Mesenchymal stem cell (in vitro differentiated cells and primary cell): ENCODE measurements at regions not wholly inside any gene's neighbourhood (a gene's known extent, or its start where the extent isn't known, plus 50 kb on each side); places are given as distances from the start of the nearest gene placed in this dataset.

Experiments used
- DNase-seq: peaks from one replicate; pipeline ENCODE4 v3.0.0-alpha.2; 2013
- H2AFZ ChIP-seq: one replicate; pipeline ENCODE4 v1.6.1; 2013; ENCODE audit warnings: low read depth, mild to moderate bottlenecking, control low read depth, inconsistent platforms, low read length, moderate library complexity
- H2AK5ac ChIP-seq: 2 replicates; pipeline ENCODE4 v1.6.1; 2013; ENCODE audit warnings: low read length, moderate library complexity, mild to moderate bottlenecking, inconsistent platforms; ENCODE audit not compliant: severe bottlenecking
- H2BK120ac ChIP-seq: one replicate; pipeline ENCODE4 v1.6.1; 2013; ENCODE audit warnings: low read depth, mild to moderate bottlenecking, inconsistent platforms, low read length, moderate library complexity
- H2BK12ac ChIP-seq, 2 experiments: one replicate each; pipeline ENCODE4 v1.6.1; 2013; ENCODE audit warnings: inconsistent platforms in 2 of 2, low read length in 2 of 2, mild to moderate bottlenecking in 2 of 2, moderate library complexity in 2 of 2, control low read depth in 1 of 2
- H2BK15ac ChIP-seq: one replicate; pipeline ENCODE4 v1.6.1; 2013; ENCODE audit warnings: mild to moderate bottlenecking, low read depth, inconsistent platforms; ENCODE audit not compliant: poor library complexity, severe bottlenecking
- H2BK5ac ChIP-seq: 2 replicates; pipeline ENCODE4 v1.6.1; 2013; ENCODE audit warnings: low read depth, mild to moderate bottlenecking, low read length, control low read depth, inconsistent platforms; ENCODE audit not compliant: poor library complexity, severe bottlenecking
- H3K14ac ChIP-seq, 2 experiments: one replicate each; pipeline ENCODE4 v1.6.1; 2013; ENCODE audit warnings: inconsistent platforms in 2 of 2, low read length in 2 of 2, control low read depth in 1 of 2, mild to moderate bottlenecking in 1 of 2, moderate library complexity in 1 of 2
- H3K18ac ChIP-seq, 2 experiments: one replicate each; pipeline ENCODE4 v1.6.1; 2013; ENCODE audit warnings: inconsistent platforms in 2 of 2, low read length in 2 of 2, control low read depth in 1 of 2, low read depth in 1 of 2, mild to moderate bottlenecking in 1 of 2
- H3K23ac ChIP-seq, 2 experiments: one replicate each; pipeline ENCODE4 v1.6.1; 2013; ENCODE audit warnings: inconsistent platforms in 2 of 2, low read length in 2 of 2, mild to moderate bottlenecking in 2 of 2, moderate library complexity in 2 of 2, control low read depth in 1 of 2
- H3K27ac ChIP-seq: 2 replicates; pipeline ENCODE4 v1.5.1; 2013; ENCODE audit warnings: mild to moderate bottlenecking, moderate library complexity, low read length, control low read depth, inconsistent platforms; ENCODE audit not compliant: poor library complexity, severe bottlenecking
- H3K27me3 ChIP-seq, 2 experiments: 2 replicates each; pipeline versions ENCODE4 v1.6.1 to v1.7.0; 2013; ENCODE audit warnings: low read length in 2 of 2, mild to moderate bottlenecking in 2 of 2, moderate library complexity in 2 of 2, control low read depth in 1 of 2, inconsistent platforms in 1 of 2; ENCODE audit not compliant: control insufficient read depth in 1 of 2, insufficient read depth in 1 of 2
- H3K36me3 ChIP-seq, 2 experiments: 2 replicates each; pipeline versions ENCODE4 v1.6.1 to v1.7.0; 2013; ENCODE audit warnings: low read length in 2 of 2, control low read depth in 1 of 2, inconsistent platforms in 1 of 2, low read depth in 1 of 2, mild to moderate bottlenecking in 1 of 2; ENCODE audit not compliant: insufficient read depth in 2 of 2, control insufficient read depth in 1 of 2
- H3K4ac ChIP-seq, 2 experiments: one replicate each; pipeline ENCODE4 v1.6.1; 2013; ENCODE audit warnings: inconsistent platforms in 2 of 2, low read length in 2 of 2, mild to moderate bottlenecking in 2 of 2, moderate library complexity in 2 of 2, control low read depth in 1 of 2, low read depth in 1 of 2
- H3K4me1 ChIP-seq: 2 replicates; pipeline ENCODE4 v1.6.1; 2013; ENCODE audit warnings: low read depth, low read length, control low read depth; ENCODE audit not compliant: control insufficient read depth, insufficient read depth
- H3K4me2 ChIP-seq: 2 replicates; pipeline ENCODE4 v1.6.1; 2013; ENCODE audit warnings: low read length, mild to moderate bottlenecking, inconsistent platforms; ENCODE audit not compliant: poor library complexity, severe bottlenecking
- H3K4me3 ChIP-seq, 2 experiments: 2 replicates each; pipeline versions ENCODE4 v1.5.1 to v1.7.0; 2013; ENCODE audit warnings: low read length in 2 of 2, mild to moderate bottlenecking in 2 of 2, control low read depth in 1 of 2, low read depth in 1 of 2; ENCODE audit not compliant: insufficient read depth in 1 of 2
- H3K79me1 ChIP-seq: replicated peaks from 2 replicates; pipeline ENCODE4 v1.6.1; 2013; ENCODE audit warnings: mild to moderate bottlenecking, control low read depth, low read length, inconsistent platforms; ENCODE audit not compliant: poor library complexity, severe bottlenecking
- H3K9ac ChIP-seq: 2 replicates; pipeline ENCODE4 v1.7.0; 2013; ENCODE audit warnings: mild to moderate bottlenecking, low read length, moderate library complexity
- H3K9me3 ChIP-seq: 2 replicates; pipeline ENCODE4 v1.7.0; 2013; ENCODE audit warnings: mild to moderate bottlenecking, low read length; ENCODE audit not compliant: control insufficient read depth
- H4K8ac ChIP-seq: one replicate; pipeline ENCODE4 v1.6.1; 2013; ENCODE audit warnings: inconsistent platforms, mild to moderate bottlenecking, low read length, moderate library complexity
- H4K91ac ChIP-seq: one replicate; pipeline ENCODE4 v1.6.1; 2013; ENCODE audit warnings: mild to moderate bottlenecking, low read length, inconsistent platforms
- WGBS: methylation state at CpG from one replicate; pipeline ENCODE4 v1.1.7; 2013; ENCODE audit warnings: mixed read lengths; 5-methylcytosine and 5-hydroxymethylcytosine counted together

DNA sequence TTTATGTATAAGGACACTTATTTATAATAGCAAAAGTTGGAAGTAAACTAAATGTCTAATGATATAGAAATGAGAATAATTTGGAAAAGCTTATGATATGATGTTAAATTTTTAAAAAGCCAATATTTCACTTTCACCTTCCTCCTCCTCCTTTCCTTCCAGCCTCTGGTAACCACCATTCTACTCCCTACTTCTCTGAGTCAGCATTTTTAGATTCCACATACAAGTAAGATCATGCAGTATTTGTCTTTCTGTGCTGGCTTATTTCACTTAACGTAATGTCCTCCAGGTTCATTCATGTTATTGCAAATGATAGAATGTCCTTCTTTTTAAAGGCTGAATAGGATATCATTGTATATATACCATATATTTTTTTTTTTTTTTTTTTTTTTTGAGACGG is 180.2 kb downstream of the RNF144B start:
- no peak overlapping the region for H4K8ac ChIP-seq
- H3K23ac ChIP-seq: no peak overlapping the region
- H3K4me3 ChIP-seq: no peak overlapping the region
- no peak overlapping the region for H2AK5ac ChIP-seq
- no peak overlapping the region for H3K18ac ChIP-seq
- no peak overlapping the region for H2BK12ac ChIP-seq
- no peak overlapping the region for H2BK120ac ChIP-seq
- no peak overlapping the region for H3K9ac ChIP-seq
- no peak for DNase-seq
- peaks cover 0 to 4% of the 10 kb centered on the region in 2 experiments for H3K27me3 ChIP-seq
- H3K27ac ChIP-seq: no peak overlapping the region
- no peaks in the 10 kb centered on the region for H3K79me1 ChIP-seq
- 100% methylated on average over 1 of the region's 2 CpGs for WGBS
- H3K36me3 ChIP-seq: no peaks in the 10 kb centered on the region
- no peak overlapping the region for H4K91ac ChIP-seq
- no peak overlapping the region for H3K14ac ChIP-seq
- no peaks in the 10 kb centered on the region for H3K9me3 ChIP-seq
- H2AFZ ChIP-seq: no peak overlapping the region
- no peak overlapping the region for H2BK15ac ChIP-seq
- H3K4me2 ChIP-seq: no peak overlapping the region
- no peak overlapping the region for H2BK5ac ChIP-seq
- no peak overlapping the region for H3K4ac ChIP-seq
- no peaks in the 10 kb centered on the region for H3K4me1 ChIP-seq

- no peak overlapping the region for H2BK12ac ChIP-seq
- no peak overlapping the region for H4K91ac ChIP-seq
- no peak overlapping the region for H3K27ac ChIP-seq
- no peak overlapping the region for H2AK5ac ChIP-seq
- 86% methylated on average over 2 of the region's 2 CpGs for WGBS
- no peak overlapping the region for H2BK5ac ChIP-seq
- H3K27me3 ChIP-seq: no peaks in the 10 kb centered on the region
- H3K9me3 ChIP-seq: no peaks in the 10 kb centered on the region
- H2AFZ ChIP-seq: no peak overlapping the region
- H3K14ac ChIP-seq: no peak overlapping the region
- H2BK15ac ChIP-seq: no peak overlapping the region
- no peak overlapping the region for H3K18ac ChIP-seq
- no peaks in the 10 kb centered on the region for H3K79me1 ChIP-seq
- DNase-seq: no peak
- no peak overlapping the region for H4K8ac ChIP-seq
- H3K23ac ChIP-seq: no peak overlapping the region
- H3K9ac ChIP-seq: no peak overlapping the region
- no peak overlapping the region for H3K4ac ChIP-seq
- no peaks in the 10 kb centered on the region for H3K36me3 ChIP-seq
- H3K4me3 ChIP-seq: no peak overlapping the region
- H2BK120ac ChIP-seq: no peak overlapping the region
- H3K4me1 ChIP-seq: no peaks in the 10 kb centered on the region
- H3K4me2 ChIP-seq: no peak overlapping the region
These were observed 190.3 kb downstream of the RNF144B start for GRCh38 chr6:18577491-18577890.

- Histone ChIP-seq H3K9ac (no peak overlapping the region), H4K8ac (no peak overlapping the region), H2BK15ac (no peak overlapping the region)
These were observed 192.0 kb downstream of the RNF144B start for GRCh38 chr6:18579166-18579565.

GRCh38 chr6:18579869-18580268 is 192.7 kb downstream of the RNF144B start:
- Histone ChIP-seq H2AK5ac (no peak overlapping the region), H3K9ac (no peak overlapping the region), H2BK15ac (no peak overlapping the region), H3K27me3 (no peaks in the 10 kb centered on the region), H3K27ac (no peak overlapping the region), H2AFZ (no peak overlapping the region), H3K18ac (no peak overlapping the region), H3K4ac (no peak overlapping the region), H4K8ac (no peak overlapping the region), H2BK120ac (no peak overlapping the region), H3K9me3 (no peaks in the 10 kb centered on the region), H3K79me1 (no peaks in the 10 kb centered on the region), H3K4me2 (no peak overlapping the region), H4K91ac (no peak overlapping the region), H3K36me3 (no peaks in the 10 kb centered on the region), H3K4me3 (no peak overlapping the region), H3K14ac (no peak overlapping the region), H2BK5ac (no peak overlapping the region), H3K23ac (no peak overlapping the region), H3K4me1 (peaks cover under 1% of the 10 kb centered on the region), H2BK12ac (no peak overlapping the region)
- WGBS: 92% methylated on average over 1 of the region's 1 CpG
- DNase-seq: no peak

More at GRCh38 chr6:18579166-18579565, 192.0 kb downstream of the RNF144B start:
- H3K79me1 ChIP-seq: no peaks in the 10 kb centered on the region
- H3K4me1 ChIP-seq: no peaks in the 10 kb centered on the region
- H3K36me3 ChIP-seq: no peaks in the 10 kb centered on the region
- 80% methylated on average over 1 of the region's 2 CpGs for WGBS
- no peak overlapping the region for H2AK5ac ChIP-seq
- H4K91ac ChIP-seq: no peak overlapping the region
- no peak overlapping the region for H3K18ac ChIP-seq
- no peak overlapping the region for H2AFZ ChIP-seq
- no peak overlapping the region for H2BK5ac ChIP-seq
- H3K9me3 ChIP-seq: no peaks in the 10 kb centered on the region
- no peak overlapping the region for H2BK120ac ChIP-seq
- no peak overlapping the region for H3K14ac ChIP-seq
- H3K27me3 ChIP-seq: no peaks in the 10 kb centered on the region
- no peak overlapping the region for H3K4me2 ChIP-seq
- H3K23ac ChIP-seq: no peak overlapping the region
- H3K4me3 ChIP-seq: no peak overlapping the region
- no peak overlapping the region for H2BK12ac ChIP-seq
- H3K27ac ChIP-seq: no peak overlapping the region
- no peak for DNase-seq
- H3K4ac ChIP-seq: no peak overlapping the region
